HS-5 (cell line): ENCODE measurements at regions not wholly inside any gene's neighbourhood (a gene's known extent, or its start where the extent isn't known, plus 50 kb on each side); places are given as distances from the start of the nearest gene placed in this dataset.
"Not testable (repeated sequence)": the region's sequence is repeated elsewhere in the genome, so short reads cannot be mapped to it uniquely, and the experiment has no call there.

ENCODE experiments used
- DNase-seq: peaks from one replicate; pipeline ENCODE4 v3.0.0-alpha.2; 2012; ENCODE audit warnings: low read depth

DNA sequence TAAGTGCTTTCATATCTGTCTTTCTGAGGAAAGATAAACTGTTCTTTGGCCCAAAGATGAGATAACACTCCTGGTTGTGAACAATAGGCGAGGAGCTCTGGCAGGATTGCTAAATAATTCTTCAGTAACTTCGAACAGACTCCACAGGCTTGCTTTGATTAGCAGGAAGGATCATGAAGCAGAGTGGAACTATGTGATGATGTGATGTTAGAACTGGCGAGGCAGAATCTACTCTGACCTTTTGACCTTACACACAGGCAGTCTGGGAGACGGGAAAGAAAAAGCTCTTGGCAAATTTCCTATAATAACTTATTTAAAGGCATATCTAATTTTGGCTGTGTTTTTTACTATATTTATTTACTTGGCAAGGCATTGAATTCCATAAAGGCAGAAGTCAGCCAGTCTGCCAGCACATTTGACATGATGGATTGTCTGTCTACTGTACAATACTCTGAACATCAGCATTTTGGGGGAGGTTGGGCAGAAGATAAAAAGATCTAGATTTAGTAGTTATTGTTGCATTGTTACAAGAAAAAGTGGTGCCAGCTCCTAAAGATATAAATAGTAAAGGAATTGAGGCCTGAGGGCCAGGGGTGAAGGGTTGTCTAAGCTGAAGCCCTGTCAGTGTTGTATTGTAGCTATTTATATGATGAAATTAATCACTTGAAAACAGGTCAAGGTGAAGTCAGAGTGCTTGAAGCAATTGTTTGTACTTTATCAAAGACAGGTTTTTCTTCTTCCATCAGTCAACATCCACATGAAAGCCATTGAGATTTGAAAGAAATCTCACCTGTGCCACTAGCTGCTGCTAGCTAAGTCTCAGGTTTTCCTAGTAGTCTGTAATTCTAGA lies 708.8 kb downstream of the LTN1 start:
- no peak for DNase-seq

DNA sequence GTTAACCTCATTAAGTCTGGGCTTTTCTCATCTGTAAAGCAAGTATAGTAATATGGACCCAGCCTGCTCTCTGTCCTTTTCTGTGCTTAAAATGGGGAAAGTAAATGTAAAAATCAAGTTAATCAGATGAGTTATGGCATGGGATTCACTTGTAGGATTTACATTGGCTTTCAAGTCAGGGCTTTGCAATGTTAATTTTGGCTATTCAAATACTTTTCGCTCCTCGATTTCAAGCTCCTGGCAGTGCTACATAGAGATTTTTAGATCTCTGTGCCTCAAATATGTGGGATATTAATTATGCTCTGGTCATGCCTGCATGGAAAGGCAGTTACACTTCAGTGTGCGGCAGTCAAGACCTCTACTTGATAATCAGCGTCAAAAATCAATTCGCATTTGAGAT lies 709.8 kb downstream of the LTN1 start:
- no peak for DNase-seq

DNA sequence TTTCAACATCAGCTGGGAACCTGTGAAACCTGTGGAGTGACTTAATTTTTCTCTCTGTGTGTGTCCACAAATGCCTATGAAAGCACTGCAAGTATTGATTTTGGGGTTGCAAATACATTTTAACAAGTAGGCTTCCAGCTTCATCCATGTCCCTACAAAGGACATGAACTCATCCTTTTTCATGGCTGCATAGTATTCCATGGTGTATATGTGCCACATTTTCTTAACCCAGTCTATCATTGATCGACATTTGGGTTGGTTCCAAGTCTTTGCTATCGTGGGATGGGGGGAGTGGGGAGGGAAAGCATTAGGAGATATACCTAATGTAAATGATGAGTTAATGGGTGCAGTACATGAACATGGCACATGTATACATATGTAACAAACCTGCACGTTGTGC lies 711.3 kb downstream of the LTN1 start:
- DNase-seq = not testable (repeated sequence)

DNA sequence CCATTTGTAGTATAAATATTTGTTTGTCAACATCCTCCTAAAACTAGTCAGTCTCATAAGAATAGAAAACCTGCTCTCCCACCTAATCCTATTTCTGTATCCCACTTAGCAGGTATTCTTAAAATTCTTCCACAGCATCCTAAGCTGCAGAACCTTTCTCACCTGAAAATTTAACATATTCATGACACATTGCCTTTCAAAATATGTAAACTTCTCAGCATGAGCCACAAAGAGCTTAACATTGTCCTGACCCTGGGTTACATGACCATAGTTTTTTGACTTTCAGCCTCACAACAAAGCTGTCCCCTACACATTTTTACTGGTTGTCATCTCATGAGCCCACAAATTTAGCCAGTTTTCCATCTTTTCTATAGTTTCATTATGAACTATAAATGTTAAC lies 712.1 kb downstream of the LTN1 start:
- DNase-seq = no peak

GRCh38 chr21:28277324-28277723 lies 715.4 kb downstream of the LTN1 start:
- no peak for DNase-seq

GRCh38 chr21:28272272-28272992 lies 720.2 kb downstream of the LTN1 start:
- no peak for DNase-seq

- no peak for DNase-seq
Measured at GRCh38 chr21:28269173-28269572, 723.5 kb downstream of the LTN1 start.

DNA sequence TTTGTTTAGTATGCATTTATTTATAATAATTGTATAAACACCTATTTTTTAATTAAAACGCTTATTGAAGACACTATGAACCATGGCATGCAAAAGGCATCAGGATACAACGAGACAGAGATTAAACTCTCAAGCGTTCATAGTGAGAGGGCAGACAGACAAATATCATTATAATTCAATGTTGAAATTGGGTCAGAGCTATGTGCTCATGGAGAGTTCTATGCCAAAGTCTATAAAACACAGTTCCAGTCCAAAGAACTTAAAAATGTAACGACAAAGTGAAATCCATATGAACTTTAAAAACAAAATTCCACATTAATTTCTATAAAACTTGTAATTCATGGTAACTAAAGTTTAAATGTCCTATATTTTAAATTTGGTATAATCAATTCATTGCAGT lies 724.0 kb downstream of the LTN1 start:
- DNase-seq = no peak

- DNase-seq = no peak
Measured at GRCh38 chr21:28267449-28267848, 725.2 kb downstream of the LTN1 start.

DNA sequence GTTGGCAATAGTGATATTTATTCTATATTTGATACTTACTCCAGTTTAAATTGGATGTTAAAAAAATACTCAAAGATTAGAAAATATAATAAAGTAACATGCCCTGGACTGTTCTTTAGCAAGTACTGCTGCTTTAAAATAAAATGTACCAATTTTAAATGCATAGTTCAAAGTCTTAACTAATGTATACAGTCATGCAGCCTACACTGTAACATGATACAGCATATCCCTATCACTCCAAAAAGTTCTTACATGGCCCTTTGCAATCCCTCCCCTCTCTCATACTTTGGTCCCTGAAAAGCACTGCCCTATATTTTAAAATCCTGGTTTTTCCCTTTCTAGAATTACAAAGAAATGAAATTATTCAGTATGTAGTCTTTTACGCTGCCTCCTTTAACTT lies 726.6 kb downstream of the LTN1 start:
- DNase-seq = no peak

DNA sequence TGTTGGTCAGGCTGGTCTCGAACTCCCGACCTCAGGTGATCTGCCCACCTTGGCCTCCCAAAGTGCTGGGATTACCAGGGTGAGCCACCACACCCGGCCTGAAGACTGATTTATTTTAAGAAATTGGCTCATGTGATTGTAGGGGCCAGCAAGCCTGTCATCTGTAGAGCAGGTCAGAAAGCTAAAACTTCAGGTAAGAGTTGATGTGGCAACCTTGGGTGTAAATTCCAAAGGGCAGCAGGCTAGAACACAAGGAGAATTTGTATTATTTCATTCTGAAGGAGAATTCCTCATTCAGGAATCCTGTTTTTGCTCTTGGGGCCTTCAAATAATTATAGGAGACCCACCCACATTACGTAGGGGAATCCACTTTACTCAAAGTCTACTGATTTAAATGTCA lies 728.7 kb downstream of the LTN1 start:
- DNase-seq = no peak

GRCh38 chr21:28261298-28261697 lies 731.4 kb downstream of the LTN1 start:
- DNase-seq = no peak

- DNase-seq = no peak
Measured at GRCh38 chr21:28257276-28257675, 735.4 kb downstream of the LTN1 start.

DNA sequence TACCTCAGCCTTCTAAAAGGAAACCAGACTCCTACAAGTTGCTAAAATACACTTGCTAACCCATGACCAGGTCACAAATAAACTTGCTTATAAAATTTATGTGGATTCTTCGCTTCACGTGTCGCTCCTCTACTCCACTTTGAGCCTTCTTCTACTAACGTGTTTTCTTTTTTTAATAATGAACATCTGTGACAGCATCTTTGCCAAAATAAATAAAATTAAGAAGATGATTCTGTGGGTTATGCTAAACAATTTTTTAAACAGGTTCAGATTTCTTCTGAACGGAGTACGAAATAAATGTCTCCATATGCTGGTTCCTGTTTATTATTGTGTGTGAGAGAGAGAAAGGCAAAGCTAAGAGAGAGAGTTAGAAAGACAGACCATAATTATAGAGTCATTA lies 735.8 kb downstream of the LTN1 start:
- DNase-seq = no peak

GRCh38 chr21:28256420-28256831 lies 736.3 kb downstream of the LTN1 start:
- no peak for DNase-seq

- DNase-seq = no peak
Measured at GRCh38 chr21:28253961-28254360, 738.7 kb downstream of the LTN1 start.

GRCh38 chr21:28253338-28253737 lies 739.3 kb downstream of the LTN1 start:
- DNase-seq = peak; percentile 45

- DNase-seq = no peak
Measured at GRCh38 chr21:28252928-28253327, 739.7 kb downstream of the LTN1 start.

DNA sequence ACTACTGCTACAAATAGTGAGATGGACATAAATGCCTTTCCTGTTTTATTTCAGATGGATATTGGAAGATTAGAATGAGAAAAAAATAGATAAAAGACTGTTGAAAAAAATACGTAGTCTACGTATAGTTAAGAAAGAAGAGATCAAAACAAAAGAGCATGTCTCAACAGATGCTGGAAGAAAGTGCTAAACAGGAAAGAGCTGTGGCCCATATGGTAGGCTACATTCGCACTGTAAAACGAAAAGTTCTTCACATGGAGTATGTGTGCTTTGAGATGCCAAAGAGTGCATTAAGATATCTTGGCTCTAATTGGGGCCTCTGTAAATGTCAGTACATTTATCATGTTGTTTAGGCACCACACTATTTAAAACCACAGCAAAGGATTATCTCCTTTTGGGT lies 741.7 kb downstream of the LTN1 start:
- no peak for DNase-seq

DNA sequence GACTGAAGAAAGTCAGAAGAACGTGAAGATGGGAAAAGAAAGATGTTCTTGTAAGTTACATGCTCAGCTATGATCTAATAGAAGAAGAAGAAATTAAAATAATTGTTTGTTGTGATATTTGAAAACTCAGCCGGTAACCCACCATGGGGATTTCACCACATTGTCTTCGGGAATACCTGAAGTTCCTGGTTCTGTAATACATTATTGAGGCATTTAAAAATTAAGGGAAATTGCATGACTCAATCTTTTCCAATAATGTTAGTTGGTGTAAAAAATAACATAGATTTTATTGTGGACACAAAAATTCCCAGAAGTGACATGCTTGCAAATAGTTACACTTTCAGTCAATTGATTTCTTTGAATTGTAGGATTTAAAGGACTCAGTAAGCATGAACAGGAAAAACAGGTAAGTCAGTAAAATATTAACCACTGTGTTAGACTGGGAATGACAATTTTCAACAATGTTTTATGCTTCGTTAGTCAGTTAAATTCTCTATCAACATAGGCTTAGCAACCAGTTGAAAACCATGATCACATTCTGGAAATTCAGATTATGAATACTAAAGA lies 745.1 kb downstream of the LTN1 start:
- no peak for DNase-seq

DNA sequence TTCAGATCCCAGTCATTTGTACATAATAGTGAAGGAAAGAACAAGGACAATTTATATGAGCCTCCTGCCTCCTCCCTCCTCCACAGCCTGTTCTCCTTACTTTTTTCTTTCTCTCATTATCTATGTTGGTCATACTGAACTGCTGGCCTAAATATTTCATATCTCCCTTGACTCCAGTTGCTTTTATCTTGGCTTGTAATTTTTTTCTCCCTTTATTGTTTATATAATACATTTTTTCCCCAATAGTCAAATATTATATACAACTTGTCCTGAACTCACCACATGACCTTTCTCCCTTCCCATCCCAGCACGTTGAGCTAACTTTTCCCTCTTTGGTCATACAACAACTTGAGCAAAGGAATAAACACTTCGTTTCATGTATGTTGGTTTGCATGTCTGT lies 752.1 kb downstream of the LTN1 start:
- DNase-seq = no peak

- no peak for DNase-seq
Measured at GRCh38 chr21:28239340-28239739, 753.3 kb downstream of the LTN1 start.

GRCh38 chr21:28237661-28238060 lies 755.0 kb downstream of the LTN1 start:
- no peak for DNase-seq
